ENCODE measurements at regions not wholly inside any gene's neighbourhood (a gene's known extent, or its start where the extent isn't known, plus 50 kb on each side); places are given as distances from the start of the nearest gene placed in this dataset.
"Not testable (repeated sequence)": the region's sequence is repeated elsewhere in the genome, so short reads cannot be mapped to it uniquely, and the experiment has no call there.

- no peak for DNase-seq (ENCODE audit: low read depth)
- Histone ChIP-seq H3K4me3 (ENCODE audit: low read length) (no peak overlapping the region), H3K36me3 (ENCODE audit: control insufficient read depth, insufficient read depth, low read length, severe bottlenecking) (no peaks in the 10 kb centered on the region), H3K9ac (ENCODE audit: low read length) (no peak overlapping the region), H3K4me1 (ENCODE audit: control insufficient read depth, insufficient read depth, low read length) (peaks cover 25% of the 10 kb centered on the region), H3K9me3 (ENCODE audit: control insufficient read depth, low read length) (peaks cover 9% of the 10 kb centered on the region), H3K27me3 (replicated peaks; ENCODE audit: control insufficient read depth, insufficient read depth, low read length) (no peaks in the 10 kb centered on the region)
These were observed 71.6 kb upstream of the SGIP1 start for GRCh38 chr1:66462313-66462712.

GRCh38 chr1:66464351-66464750 is 69.6 kb upstream of the SGIP1 start:
- DNase-seq (ENCODE audit: low read depth), result no peak
- peak overlapping the region; percentile 46 for H3K9ac ChIP-seq (ENCODE audit: low read length)
- peaks cover 35% of the 10 kb centered on the region for H3K4me1 ChIP-seq (ENCODE audit: control insufficient read depth, insufficient read depth, low read length)
- H3K27me3 ChIP-seq (replicated peaks; ENCODE audit: control insufficient read depth, insufficient read depth, low read length), result no peaks in the 10 kb centered on the region
- peaks cover 9% of the 10 kb centered on the region for H3K9me3 ChIP-seq (ENCODE audit: control insufficient read depth, low read length)
- no peaks in the 10 kb centered on the region for H3K36me3 ChIP-seq (ENCODE audit: control insufficient read depth, insufficient read depth, low read length, severe bottlenecking)
- H3K4me3 ChIP-seq (ENCODE audit: low read length), result no peak overlapping the region

GRCh38 chr1:66464802-66465201 is 69.2 kb upstream of the SGIP1 start:
- H3K9ac ChIP-seq (ENCODE audit: low read length), result peak overlapping the region; percentile 46
- H3K9me3 ChIP-seq (ENCODE audit: control insufficient read depth, low read length), result peaks cover 6% of the 10 kb centered on the region
- H3K36me3 ChIP-seq (ENCODE audit: control insufficient read depth, insufficient read depth, low read length, severe bottlenecking), result no peaks in the 10 kb centered on the region
- peaks cover 35% of the 10 kb centered on the region for H3K4me1 ChIP-seq (ENCODE audit: control insufficient read depth, insufficient read depth, low read length)
- H3K27me3 ChIP-seq (replicated peaks; ENCODE audit: control insufficient read depth, insufficient read depth, low read length), result no peaks in the 10 kb centered on the region
- no peak overlapping the region for H3K4me3 ChIP-seq (ENCODE audit: low read length)
- DNase-seq (ENCODE audit: low read depth), result peak; percentile 80

GRCh38 chr1:66466695-66467094 is 67.3 kb upstream of the SGIP1 start:
- H3K9me3 ChIP-seq (ENCODE audit: control insufficient read depth, low read length); H3K4me3 ChIP-seq (ENCODE audit: low read length); H3K36me3 ChIP-seq (ENCODE audit: control insufficient read depth, insufficient read depth, low read length, severe bottlenecking); H3K27me3 ChIP-seq (replicated peaks; ENCODE audit: control insufficient read depth, insufficient read depth, low read length): not testable (repeated sequence)
- peak overlapping the region; percentile 30 for H3K9ac ChIP-seq (ENCODE audit: low read length)
- DNase-seq (ENCODE audit: low read depth), result peak; percentile 71
- H3K4me1 ChIP-seq (ENCODE audit: control insufficient read depth, insufficient read depth, low read length), result peaks cover 35% of the 10 kb centered on the region

- DNase-seq (ENCODE audit: low read depth), result no peak
- no peaks in the 10 kb centered on the region for H3K36me3 ChIP-seq (ENCODE audit: control insufficient read depth, insufficient read depth, low read length, severe bottlenecking)
- no peak overlapping the region for H3K9ac ChIP-seq (ENCODE audit: low read length)
- no peaks in the 10 kb centered on the region for H3K27me3 ChIP-seq (replicated peaks; ENCODE audit: control insufficient read depth, insufficient read depth, low read length)
- no peak overlapping the region for H3K4me3 ChIP-seq (ENCODE audit: low read length)
- no peaks in the 10 kb centered on the region for H3K9me3 ChIP-seq (ENCODE audit: control insufficient read depth, low read length)
- peaks cover 35% of the 10 kb centered on the region for H3K4me1 ChIP-seq (ENCODE audit: control insufficient read depth, insufficient read depth, low read length)
These were observed 65.2 kb upstream of the SGIP1 start for GRCh38 chr1:66468722-66469121.

- Histone ChIP-seq H3K9ac (ENCODE audit: low read length) (no peak overlapping the region), H3K4me1 (ENCODE audit: control insufficient read depth, insufficient read depth, low read length) (peaks cover 14% of the 10 kb centered on the region), H3K36me3 (ENCODE audit: control insufficient read depth, insufficient read depth, low read length, severe bottlenecking) (no peaks in the 10 kb centered on the region), H3K4me3 (ENCODE audit: low read length) (no peak overlapping the region), H3K9me3 (ENCODE audit: control insufficient read depth, low read length) (no peaks in the 10 kb centered on the region), H3K27me3 (replicated peaks; ENCODE audit: control insufficient read depth, insufficient read depth, low read length) (no peaks in the 10 kb centered on the region)
- DNase-seq (ENCODE audit: low read depth), result no peak
These were observed 58.0 kb upstream of the SGIP1 start for GRCh38 chr1:66475940-66476339.

GRCh38 chr1:66476774-66477173 is 57.2 kb upstream of the SGIP1 start:
- no peak overlapping the region for H3K9ac ChIP-seq (ENCODE audit: low read length)
- no peaks in the 10 kb centered on the region for H3K27me3 ChIP-seq (replicated peaks; ENCODE audit: control insufficient read depth, insufficient read depth, low read length)
- peaks cover 14% of the 10 kb centered on the region for H3K4me1 ChIP-seq (ENCODE audit: control insufficient read depth, insufficient read depth, low read length)
- no peak overlapping the region for H3K4me3 ChIP-seq (ENCODE audit: low read length)
- no peaks in the 10 kb centered on the region for H3K36me3 ChIP-seq (ENCODE audit: control insufficient read depth, insufficient read depth, low read length, severe bottlenecking)
- peak; percentile 61 for DNase-seq (ENCODE audit: low read depth)
- no peaks in the 10 kb centered on the region for H3K9me3 ChIP-seq (ENCODE audit: control insufficient read depth, low read length)

GRCh38 chr1:66478116-66478515 is 55.8 kb upstream of the SGIP1 start:
- Histone ChIP-seq H3K9me3 (ENCODE audit: control insufficient read depth, low read length) (no peaks in the 10 kb centered on the region), H3K27me3 (replicated peaks; ENCODE audit: control insufficient read depth, insufficient read depth, low read length) (no peaks in the 10 kb centered on the region), H3K9ac (ENCODE audit: low read length) (no peak overlapping the region), H3K36me3 (ENCODE audit: control insufficient read depth, insufficient read depth, low read length, severe bottlenecking) (no peaks in the 10 kb centered on the region), H3K4me3 (ENCODE audit: low read length) (no peak overlapping the region), H3K4me1 (ENCODE audit: control insufficient read depth, insufficient read depth, low read length) (peaks cover 14% of the 10 kb centered on the region)
- DNase-seq (ENCODE audit: low read depth), result peak; percentile 68

- Histone ChIP-seq H3K36me3 (ENCODE audit: control insufficient read depth, insufficient read depth, low read length, severe bottlenecking) (no peaks in the 10 kb centered on the region), H3K9ac (ENCODE audit: low read length) (no peak overlapping the region), H3K4me1 (ENCODE audit: control insufficient read depth, insufficient read depth, low read length) (peaks cover 14% of the 10 kb centered on the region), H3K9me3 (ENCODE audit: control insufficient read depth, low read length) (no peaks in the 10 kb centered on the region), H3K4me3 (ENCODE audit: low read length) (no peak overlapping the region), H3K27me3 (replicated peaks; ENCODE audit: control insufficient read depth, insufficient read depth, low read length) (no peaks in the 10 kb centered on the region)
- DNase-seq (ENCODE audit: low read depth), result no peak
These were observed 53.8 kb upstream of the SGIP1 start for GRCh38 chr1:66480162-66480561.

- H3K9me3 ChIP-seq (ENCODE audit: control insufficient read depth, low read length); DNase-seq (ENCODE audit: low read depth); H3K4me3 ChIP-seq (ENCODE audit: low read length); H3K9ac ChIP-seq (ENCODE audit: low read length); H3K36me3 ChIP-seq (ENCODE audit: control insufficient read depth, insufficient read depth, low read length, severe bottlenecking); H3K27me3 ChIP-seq (replicated peaks; ENCODE audit: control insufficient read depth, insufficient read depth, low read length): not testable (repeated sequence)
- peaks cover 14% of the 10 kb centered on the region for H3K4me1 ChIP-seq (ENCODE audit: control insufficient read depth, insufficient read depth, low read length)
These were observed 52.7 kb upstream of the SGIP1 start for GRCh38 chr1:66481215-66481614.
